ENCODE measurements at regions not wholly inside any gene's neighbourhood (a gene's known extent, or its start where the extent isn't known, plus 50 kb on each side); places are given as distances from the start of the nearest gene placed in this dataset.

DNA sequence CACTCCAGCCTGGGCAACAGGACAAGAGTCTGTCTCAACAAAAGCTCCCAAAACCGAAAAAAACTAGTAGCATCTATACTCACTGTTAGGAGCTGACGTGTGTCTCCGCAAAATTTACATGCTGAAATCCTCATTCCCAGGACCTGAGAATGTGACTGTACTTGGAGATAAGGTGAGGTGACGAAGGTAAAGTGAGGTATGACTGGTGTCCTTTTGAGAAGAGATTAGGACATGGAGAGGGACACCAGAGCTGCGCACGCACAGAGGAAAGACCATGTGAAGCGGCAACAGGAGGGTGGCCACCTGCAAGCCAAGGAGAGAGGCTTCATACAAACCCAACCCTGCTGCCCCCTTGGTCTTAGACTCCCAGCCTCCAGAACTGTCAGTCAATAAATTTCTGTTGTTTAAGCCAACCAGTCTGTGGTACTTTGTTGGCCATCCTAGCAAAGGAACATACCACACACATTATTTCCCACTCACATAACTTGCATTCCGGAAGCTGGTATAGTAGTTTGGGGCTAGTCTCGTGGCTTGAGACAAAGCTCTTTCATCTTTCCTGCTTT lies 1154.0 kb upstream of the CELF2 start:
- Mint-ChIP-seq H3K4me1 (no peaks in the 10 kb centered on the region), H3K4me3 (no peak overlapping the region), H3K36me3 (no peaks in the 10 kb centered on the region), H3K27me3 (peaks cover 0 to 4% of the 10 kb centered on the region in 2 donors), H3K9me3 (peaks cover 0 to 5% (median 4%) of the 10 kb centered on the region in 3 donors), H3K27ac (no peak overlapping the region)
- no peak overlapping the region for H3K27ac ChIP-seq (ENCODE audit: low read length)
- ATAC-seq (replicated peaks in 1 of 4) (no peak), DNase-seq (no peak)
- H3K9me3 ChIP-seq = no peaks in the 10 kb centered on the region
- no peaks in the 10 kb centered on the region for H3K36me3 ChIP-seq (ENCODE audit: control insufficient read depth in 2 of 2, extremely low read depth in 1 of 2, insufficient read depth in 1 of 2, low read length in 1 of 2)
- WGBS (ENCODE audit: insufficient coverage) = 69% methylated on average over 3 of the region's 9 CpGs
- H3K4me1 ChIP-seq (ENCODE audit: control insufficient read depth in 1 of 2, extremely low read depth in 1 of 2, insufficient read depth in 2 of 2, low read length in 2 of 2) = no peaks in the 10 kb centered on the region
- ChIA-PET POLR2A (no interaction called here), CTCF (no interaction called here)
- no peak overlapping the region for H3K4me3 ChIP-seq (ENCODE audit: control insufficient read depth in 1 of 2, extremely low read depth in 1 of 2, low read length in 1 of 2)
- H3K27me3 ChIP-seq (replicated peaks in 1 of 2; ENCODE audit: control insufficient read depth in 2 of 2, extremely low read depth in 1 of 2, insufficient read depth in 2 of 2, low read length in 1 of 2) = peaks cover 0 to 2% of the 10 kb centered on the region in 2 experiments

DNA sequence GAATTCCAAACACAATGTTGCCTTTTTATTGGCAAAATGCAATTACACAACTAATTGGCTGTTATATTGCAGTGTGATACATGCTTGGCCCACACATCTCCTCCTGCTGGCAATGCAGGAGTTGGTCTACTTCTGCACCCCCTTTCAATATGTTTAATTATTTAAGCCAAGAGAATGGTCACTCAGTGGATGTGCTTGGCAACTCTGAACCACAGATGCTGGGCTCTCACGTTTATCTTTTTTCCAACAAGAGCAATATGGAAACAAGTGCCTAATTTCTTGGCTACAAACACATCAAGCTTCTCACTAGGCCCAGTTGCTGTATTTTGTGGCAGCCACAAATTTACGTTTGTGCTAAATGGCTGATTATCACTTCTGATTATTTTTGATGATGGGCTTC lies 1149.2 kb upstream of the CELF2 start:
- H3K4me3 Mint-ChIP-seq = no peak overlapping the region
- peaks cover 0 to 5% (median 0%) of the 10 kb centered on the region in 3 donors for H3K9me3 Mint-ChIP-seq
- no peak for ATAC-seq (replicated peaks in 1 of 4)
- Histone ChIP-seq H3K4me1 (ENCODE audit: control insufficient read depth in 1 of 2, extremely low read depth in 1 of 2, insufficient read depth in 2 of 2, low read length in 2 of 2) (no peaks in the 10 kb centered on the region), H3K36me3 (ENCODE audit: control insufficient read depth in 2 of 2, extremely low read depth in 1 of 2, insufficient read depth in 1 of 2, low read length in 1 of 2) (no peaks in the 10 kb centered on the region), H3K4me3 (ENCODE audit: control insufficient read depth in 1 of 2, extremely low read depth in 1 of 2, low read length in 1 of 2) (no peak overlapping the region), H3K27me3 (replicated peaks in 1 of 2; ENCODE audit: control insufficient read depth in 2 of 2, extremely low read depth in 1 of 2, insufficient read depth in 2 of 2, low read length in 1 of 2) (no peaks in the 10 kb centered on the region), H3K9me3 (no peaks in the 10 kb centered on the region), H3K27ac (ENCODE audit: low read length) (no peak overlapping the region)
- ChIA-PET POLR2A (no interaction called here), CTCF (no interaction called here)
- no peaks in the 10 kb centered on the region for H3K36me3 Mint-ChIP-seq
- WGBS (ENCODE audit: insufficient coverage) = 44% methylated on average over 1 of the region's 2 CpGs
- no peaks in the 10 kb centered on the region for H3K4me1 Mint-ChIP-seq
- DNase-seq = no peak
- peaks cover 0 to 4% of the 10 kb centered on the region in 2 donors for H3K27me3 Mint-ChIP-seq
- H3K27ac Mint-ChIP-seq = no peak overlapping the region

DNA sequence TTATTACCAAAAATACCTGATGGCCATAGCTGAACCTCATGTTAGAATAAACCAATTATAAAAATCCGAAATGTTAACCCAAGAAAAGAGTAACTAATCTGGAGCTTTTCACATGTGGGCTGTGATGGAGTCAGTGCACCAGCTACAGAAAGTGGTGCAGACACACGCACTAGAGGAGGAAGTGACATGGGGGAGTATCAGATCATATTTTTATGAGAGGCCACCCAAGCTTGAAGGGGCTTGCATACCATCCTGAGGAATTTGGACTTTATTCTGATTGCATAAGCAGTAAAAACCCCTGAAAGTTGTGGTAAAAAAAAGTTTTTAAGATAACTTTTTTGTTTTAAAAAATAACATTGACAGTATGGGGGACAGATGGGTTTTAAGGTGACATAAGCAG lies 1148.5 kb upstream of the CELF2 start:
- POLR2A ChIA-PET = no interaction called here
- H3K9me3 ChIP-seq = no peaks in the 10 kb centered on the region
- CTCF ChIA-PET = no interaction called here
- no peak overlapping the region for H3K4me3 ChIP-seq (ENCODE audit: control insufficient read depth in 1 of 2, extremely low read depth in 1 of 2, low read length in 1 of 2)
- Mint-ChIP-seq H3K9me3 (peaks cover 0 to 5% (median 0%) of the 10 kb centered on the region in 3 donors), H3K4me1 (no peaks in the 10 kb centered on the region), H3K36me3 (no peaks in the 10 kb centered on the region), H3K4me3 (no peak overlapping the region), H3K27ac (no peak overlapping the region), H3K27me3 (peaks cover 0 to 4% of the 10 kb centered on the region in 2 donors)
- H3K4me1 ChIP-seq (ENCODE audit: control insufficient read depth in 1 of 2, extremely low read depth in 1 of 2, insufficient read depth in 2 of 2, low read length in 2 of 2) = no peaks in the 10 kb centered on the region
- WGBS (ENCODE audit: insufficient coverage) = 100% methylated on average over 1 of the region's 2 CpGs
- ATAC-seq (replicated peaks in 1 of 4) = no peak
- H3K27me3 ChIP-seq (replicated peaks in 1 of 2; ENCODE audit: control insufficient read depth in 2 of 2, extremely low read depth in 1 of 2, insufficient read depth in 2 of 2, low read length in 1 of 2) = no peaks in the 10 kb centered on the region
- no peak overlapping the region for H3K27ac ChIP-seq (ENCODE audit: low read length)
- no peaks in the 10 kb centered on the region for H3K36me3 ChIP-seq (ENCODE audit: control insufficient read depth in 2 of 2, extremely low read depth in 1 of 2, insufficient read depth in 1 of 2, low read length in 1 of 2)
- DNase-seq = no peak

DNA sequence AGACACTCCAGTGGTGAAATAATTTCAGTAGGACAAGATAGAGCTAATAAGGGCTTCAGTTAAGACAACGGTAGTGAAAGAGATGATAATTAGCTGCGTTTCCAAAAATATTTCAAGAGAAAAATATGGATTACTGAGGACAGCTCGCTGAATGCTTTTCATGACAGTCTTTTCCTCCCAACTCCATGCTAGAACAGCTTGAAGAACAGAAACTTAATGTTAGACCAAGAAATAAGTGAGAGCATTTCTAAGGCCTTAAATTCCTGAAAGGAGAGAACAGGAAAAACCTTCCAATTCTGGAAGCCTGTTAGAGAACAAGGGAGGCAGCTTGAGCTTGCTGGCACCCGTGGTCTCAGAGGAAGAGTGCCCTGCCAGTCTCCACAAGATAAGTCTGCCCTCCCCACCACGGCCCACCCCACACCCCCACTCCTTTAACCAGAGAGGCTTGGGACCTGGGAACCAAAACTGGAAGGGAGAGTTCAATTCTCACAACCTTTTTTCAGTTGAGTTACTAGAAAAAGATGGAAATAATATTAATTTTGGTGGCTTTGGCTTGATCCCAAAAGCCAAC lies 1148.0 kb upstream of the CELF2 start:
- Mint-ChIP-seq H3K4me3 (no peak overlapping the region), H3K9me3 (peaks cover 0 to 5% (median 0%) of the 10 kb centered on the region in 3 donors), H3K27me3 (peaks cover 0 to 4% of the 10 kb centered on the region in 2 donors), H3K27ac (no peak overlapping the region), H3K4me1 (no peaks in the 10 kb centered on the region), H3K36me3 (no peaks in the 10 kb centered on the region)
- H3K4me1 ChIP-seq (ENCODE audit: control insufficient read depth in 1 of 2, extremely low read depth in 1 of 2, insufficient read depth in 2 of 2, low read length in 2 of 2) = no peaks in the 10 kb centered on the region
- H3K36me3 ChIP-seq (ENCODE audit: control insufficient read depth in 2 of 2, extremely low read depth in 1 of 2, insufficient read depth in 1 of 2, low read length in 1 of 2) = no peaks in the 10 kb centered on the region
- ATAC-seq (replicated peaks in 1 of 4) (no peak), DNase-seq (no peak)
- no peak overlapping the region for H3K4me3 ChIP-seq (ENCODE audit: control insufficient read depth in 1 of 2, extremely low read depth in 1 of 2, low read length in 1 of 2)
- ChIA-PET CTCF (no interaction called here), POLR2A (no interaction called here)
- H3K27me3 ChIP-seq (replicated peaks in 1 of 2; ENCODE audit: control insufficient read depth in 2 of 2, extremely low read depth in 1 of 2, insufficient read depth in 2 of 2, low read length in 1 of 2) = no peaks in the 10 kb centered on the region
- no peak overlapping the region for H3K27ac ChIP-seq (ENCODE audit: low read length)
- no peaks in the 10 kb centered on the region for H3K9me3 ChIP-seq
- no CpG with 5 or more reads among the region's 5 CpGs for WGBS (ENCODE audit: insufficient coverage)

DNA sequence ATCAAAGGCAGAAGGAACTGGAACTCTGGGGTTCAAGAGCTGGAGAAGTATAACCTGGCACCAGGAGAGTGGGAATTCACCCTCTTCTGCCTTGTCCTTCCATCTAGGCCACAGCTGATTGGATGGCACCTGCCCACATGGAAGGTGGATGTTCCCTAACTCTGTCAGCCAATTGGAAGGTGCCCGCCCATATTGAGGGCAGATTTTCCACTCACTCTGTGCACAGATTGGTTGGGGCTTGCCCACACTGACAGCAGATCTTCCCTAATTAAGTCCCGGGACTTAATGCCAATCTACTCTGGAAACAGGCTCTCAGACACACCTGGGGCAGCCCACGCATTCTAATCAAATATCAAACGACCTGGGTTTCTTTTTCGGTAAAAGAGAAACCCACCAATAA lies 1142.3 kb upstream of the CELF2 start:
- H3K4me3 Mint-ChIP-seq = no peak overlapping the region
- 90% methylated on average over 2 of the region's 5 CpGs for WGBS (ENCODE audit: insufficient coverage)
- ChIA-PET CTCF (no interaction called here), POLR2A (no interaction called here)
- Histone ChIP-seq H3K27ac (ENCODE audit: low read length) (no peak overlapping the region), H3K4me1 (ENCODE audit: control insufficient read depth in 1 of 2, extremely low read depth in 1 of 2, insufficient read depth in 2 of 2, low read length in 2 of 2) (no peaks in the 10 kb centered on the region), H3K27me3 (replicated peaks in 1 of 2; ENCODE audit: control insufficient read depth in 2 of 2, extremely low read depth in 1 of 2, insufficient read depth in 2 of 2, low read length in 1 of 2) (no peaks in the 10 kb centered on the region), H3K36me3 (ENCODE audit: control insufficient read depth in 2 of 2, extremely low read depth in 1 of 2, insufficient read depth in 1 of 2, low read length in 1 of 2) (no peaks in the 10 kb centered on the region), H3K4me3 (ENCODE audit: control insufficient read depth in 1 of 2, extremely low read depth in 1 of 2, low read length in 1 of 2) (no peak overlapping the region), H3K9me3 (no peaks in the 10 kb centered on the region)
- ATAC-seq (replicated peaks in 1 of 4) = no peak
- DNase-seq = no peak
- no peaks in the 10 kb centered on the region for H3K9me3 Mint-ChIP-seq
- H3K4me1 Mint-ChIP-seq = no peaks in the 10 kb centered on the region
- H3K27me3 Mint-ChIP-seq = no peaks in the 10 kb centered on the region
- no peak overlapping the region for H3K27ac Mint-ChIP-seq
- no peaks in the 10 kb centered on the region for H3K36me3 Mint-ChIP-seq

DNA sequence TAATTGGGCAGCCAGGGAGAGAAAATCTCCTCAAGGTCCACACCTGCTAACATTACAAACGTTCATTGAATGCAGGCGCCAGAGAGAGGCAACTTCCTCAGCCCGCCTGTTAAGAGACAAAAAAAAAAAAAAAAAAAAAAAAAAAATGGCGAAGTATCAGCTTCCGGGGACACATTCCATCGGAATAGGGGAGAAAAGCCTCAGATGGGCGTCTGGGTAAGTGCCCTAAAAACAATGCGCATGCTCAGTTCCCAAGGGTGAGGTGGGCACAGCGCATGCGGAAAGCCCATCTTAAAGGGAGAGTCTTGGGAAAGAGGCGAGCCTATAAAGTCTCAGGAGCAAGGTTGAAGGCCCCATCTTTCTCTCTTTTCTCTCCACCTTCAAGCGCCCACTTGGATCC lies 1139.7 kb upstream of the CELF2 start:
- CTCF ChIA-PET = interaction anchor here in 1 of 2 donors (0.6 kb wide), 1 partner anchor 534 kb away, joined by 8 read pairs; no protein-coding TSS in a partner anchor
- no peak overlapping the region for H3K27ac Mint-ChIP-seq
- POLR2A ChIA-PET = no interaction called here
- H3K27me3 ChIP-seq (replicated peaks in 1 of 2; ENCODE audit: control insufficient read depth in 2 of 2, extremely low read depth in 1 of 2, insufficient read depth in 2 of 2, low read length in 1 of 2) = no peaks in the 10 kb centered on the region
- no peaks in the 10 kb centered on the region for H3K4me1 ChIP-seq (ENCODE audit: control insufficient read depth in 1 of 2, extremely low read depth in 1 of 2, insufficient read depth in 2 of 2, low read length in 2 of 2)
- DNase-seq = no peak
- no peaks in the 10 kb centered on the region for H3K36me3 ChIP-seq (ENCODE audit: control insufficient read depth in 2 of 2, extremely low read depth in 1 of 2, insufficient read depth in 1 of 2, low read length in 1 of 2)
- H3K4me1 Mint-ChIP-seq = no peaks in the 10 kb centered on the region
- H3K4me3 ChIP-seq (ENCODE audit: control insufficient read depth in 1 of 2, extremely low read depth in 1 of 2, low read length in 1 of 2) = no peak overlapping the region
- H3K4me3 Mint-ChIP-seq = no peak overlapping the region
- no peaks in the 10 kb centered on the region for H3K9me3 ChIP-seq
- no peaks in the 10 kb centered on the region for H3K36me3 Mint-ChIP-seq
- H3K9me3 Mint-ChIP-seq = no peaks in the 10 kb centered on the region
- no peak overlapping the region for H3K27ac ChIP-seq (ENCODE audit: low read length)
- ATAC-seq (replicated peaks in 1 of 4) = no peak
- 90% methylated on average over 5 of the region's 12 CpGs for WGBS (ENCODE audit: insufficient coverage)
- H3K27me3 Mint-ChIP-seq = no peaks in the 10 kb centered on the region

DNA sequence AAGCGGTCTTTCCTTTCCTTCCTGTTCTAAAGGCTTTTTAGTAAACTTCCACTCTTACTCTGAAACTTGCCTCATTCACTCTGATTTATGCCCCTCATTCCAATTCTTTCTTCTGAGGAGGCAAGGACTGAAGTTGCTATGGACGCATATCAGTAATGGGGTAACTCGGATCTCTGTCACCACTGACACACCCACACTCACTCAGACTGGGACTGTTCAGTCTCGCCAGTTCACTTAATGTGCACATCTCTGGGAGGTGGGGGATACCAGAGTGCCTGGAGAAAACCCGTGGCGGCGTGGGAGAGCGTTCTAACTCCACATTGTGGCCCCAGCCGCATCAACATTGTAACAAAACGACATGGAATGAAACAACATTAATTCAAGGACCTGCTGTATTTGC lies 1139.3 kb upstream of the CELF2 start:
- no peaks in the 10 kb centered on the region for H3K27me3 ChIP-seq (replicated peaks in 1 of 2; ENCODE audit: control insufficient read depth in 2 of 2, extremely low read depth in 1 of 2, insufficient read depth in 2 of 2, low read length in 1 of 2)
- H3K27me3 Mint-ChIP-seq = no peaks in the 10 kb centered on the region
- DNase-seq = no peak
- H3K9me3 Mint-ChIP-seq = peaks cover 0 to 3% (median 3%) of the 10 kb centered on the region in 3 donors
- H3K4me1 ChIP-seq (ENCODE audit: control insufficient read depth in 1 of 2, extremely low read depth in 1 of 2, insufficient read depth in 2 of 2, low read length in 2 of 2) = no peaks in the 10 kb centered on the region
- H3K4me3 Mint-ChIP-seq = no peak overlapping the region
- H3K4me3 ChIP-seq (ENCODE audit: control insufficient read depth in 1 of 2, extremely low read depth in 1 of 2, low read length in 1 of 2) = no peak overlapping the region
- ChIA-PET CTCF (no interaction called here), POLR2A (no interaction called here)
- no peak overlapping the region for H3K27ac Mint-ChIP-seq
- WGBS (ENCODE audit: insufficient coverage) = 92% methylated on average over 6 of the region's 10 CpGs
- H3K27ac ChIP-seq (ENCODE audit: low read length) = no peak overlapping the region
- H3K4me1 Mint-ChIP-seq = no peaks in the 10 kb centered on the region
- H3K36me3 ChIP-seq (ENCODE audit: control insufficient read depth in 2 of 2, extremely low read depth in 1 of 2, insufficient read depth in 1 of 2, low read length in 1 of 2) = no peaks in the 10 kb centered on the region
- no peaks in the 10 kb centered on the region for H3K36me3 Mint-ChIP-seq
- H3K9me3 ChIP-seq = no peaks in the 10 kb centered on the region
- no peak for ATAC-seq (replicated peaks in 1 of 4)
